HL-60 (cell line): ENCODE measurements at regions not wholly inside any gene's neighbourhood (a gene's known extent, or its start where the extent isn't known, plus 50 kb on each side); places are given as distances from the start of the nearest gene placed in this dataset.

Experiments used
- GABPA ChIP-seq: IDR thresholded peaks from 2 replicates; pipeline ENCODE4 v1.6.1; 2012; ENCODE audit warnings: low read depth
- POLR2AphosphoS5 ChIP-seq: IDR thresholded peaks from 2 replicates; pipeline ENCODE4 v1.6.1; 2012; ENCODE audit warnings: low read depth
- SPI1 ChIP-seq: IDR thresholded peaks from 2 replicates; pipeline ENCODE4 v1.6.1; 2012; ENCODE audit warnings: low read depth, mild to moderate bottlenecking, borderline replicate concordance
- TF ChIP-seq, protein P1 (sequence below): IDR thresholded peaks from one replicate; pipeline ENCODE4 v1.5.1; 2011; ENCODE audit warnings: low read length, control low read depth, inconsistent platforms; ENCODE audit not compliant: insufficient read depth
- TF ChIP-seq, protein P2 (sequence below): IDR thresholded peaks from 2 replicates; pipeline ENCODE4 v1.6.1; 2012; ENCODE audit warnings: low read depth; ENCODE audit not compliant: insufficient replicate concordance

DNA sequence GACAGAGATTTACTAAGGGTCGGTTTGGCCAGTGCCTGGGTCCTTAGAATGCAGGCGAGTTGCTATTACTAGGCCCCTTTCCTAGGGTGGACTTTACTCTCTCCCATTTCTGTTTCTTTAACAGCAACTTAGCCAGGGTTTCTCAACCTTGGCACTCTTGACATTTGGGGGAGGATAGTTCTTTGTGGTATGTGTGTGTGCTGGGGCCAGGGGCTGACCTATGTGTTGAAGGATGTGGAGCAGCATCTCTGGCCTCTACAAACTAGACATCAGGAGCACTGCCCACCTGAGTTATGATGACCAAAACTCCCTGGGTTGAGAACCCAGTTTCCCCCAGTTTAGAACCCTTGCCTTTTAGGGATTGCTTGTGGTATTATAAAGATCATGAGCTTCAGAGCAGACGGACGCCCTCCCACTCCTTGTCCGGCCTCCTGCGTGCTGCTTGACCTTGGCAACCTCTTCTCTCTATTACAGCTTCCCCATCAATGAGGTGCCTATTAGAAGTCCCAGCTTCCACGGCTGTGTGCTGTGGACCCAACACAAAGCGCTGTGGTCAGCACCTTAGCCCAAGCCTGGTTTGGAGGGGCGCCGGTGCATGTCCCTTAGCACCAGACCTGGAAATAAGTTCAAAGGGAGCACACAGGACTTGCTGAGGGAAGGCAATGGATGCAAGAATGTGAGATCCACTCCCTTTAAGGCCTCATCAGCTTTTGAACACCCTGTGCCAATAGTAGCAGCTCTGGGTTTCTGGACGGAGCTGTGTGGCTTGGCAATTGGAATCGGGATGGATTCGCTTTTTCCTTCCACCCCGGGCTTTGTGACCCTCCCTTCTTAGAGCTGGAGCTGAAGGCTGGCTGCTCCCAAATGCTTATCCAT is 239.2 kb upstream of the MAF start:
- TF ChIP-seq, protein P1, sequence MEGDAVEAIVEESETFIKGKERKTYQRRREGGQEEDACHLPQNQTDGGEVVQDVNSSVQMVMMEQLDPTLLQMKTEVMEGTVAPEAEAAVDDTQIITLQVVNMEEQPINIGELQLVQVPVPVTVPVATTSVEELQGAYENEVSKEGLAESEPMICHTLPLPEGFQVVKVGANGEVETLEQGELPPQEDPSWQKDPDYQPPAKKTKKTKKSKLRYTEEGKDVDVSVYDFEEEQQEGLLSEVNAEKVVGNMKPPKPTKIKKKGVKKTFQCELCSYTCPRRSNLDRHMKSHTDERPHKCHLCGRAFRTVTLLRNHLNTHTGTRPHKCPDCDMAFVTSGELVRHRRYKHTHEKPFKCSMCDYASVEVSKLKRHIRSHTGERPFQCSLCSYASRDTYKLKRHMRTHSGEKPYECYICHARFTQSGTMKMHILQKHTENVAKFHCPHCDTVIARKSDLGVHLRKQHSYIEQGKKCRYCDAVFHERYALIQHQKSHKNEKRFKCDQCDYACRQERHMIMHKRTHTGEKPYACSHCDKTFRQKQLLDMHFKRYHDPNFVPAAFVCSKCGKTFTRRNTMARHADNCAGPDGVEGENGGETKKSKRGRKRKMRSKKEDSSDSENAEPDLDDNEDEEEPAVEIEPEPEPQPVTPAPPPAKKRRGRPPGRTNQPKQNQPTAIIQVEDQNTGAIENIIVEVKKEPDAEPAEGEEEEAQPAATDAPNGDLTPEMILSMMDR, result no peak
- no peak for TF ChIP-seq GABPA
- TF ChIP-seq, protein P2, sequence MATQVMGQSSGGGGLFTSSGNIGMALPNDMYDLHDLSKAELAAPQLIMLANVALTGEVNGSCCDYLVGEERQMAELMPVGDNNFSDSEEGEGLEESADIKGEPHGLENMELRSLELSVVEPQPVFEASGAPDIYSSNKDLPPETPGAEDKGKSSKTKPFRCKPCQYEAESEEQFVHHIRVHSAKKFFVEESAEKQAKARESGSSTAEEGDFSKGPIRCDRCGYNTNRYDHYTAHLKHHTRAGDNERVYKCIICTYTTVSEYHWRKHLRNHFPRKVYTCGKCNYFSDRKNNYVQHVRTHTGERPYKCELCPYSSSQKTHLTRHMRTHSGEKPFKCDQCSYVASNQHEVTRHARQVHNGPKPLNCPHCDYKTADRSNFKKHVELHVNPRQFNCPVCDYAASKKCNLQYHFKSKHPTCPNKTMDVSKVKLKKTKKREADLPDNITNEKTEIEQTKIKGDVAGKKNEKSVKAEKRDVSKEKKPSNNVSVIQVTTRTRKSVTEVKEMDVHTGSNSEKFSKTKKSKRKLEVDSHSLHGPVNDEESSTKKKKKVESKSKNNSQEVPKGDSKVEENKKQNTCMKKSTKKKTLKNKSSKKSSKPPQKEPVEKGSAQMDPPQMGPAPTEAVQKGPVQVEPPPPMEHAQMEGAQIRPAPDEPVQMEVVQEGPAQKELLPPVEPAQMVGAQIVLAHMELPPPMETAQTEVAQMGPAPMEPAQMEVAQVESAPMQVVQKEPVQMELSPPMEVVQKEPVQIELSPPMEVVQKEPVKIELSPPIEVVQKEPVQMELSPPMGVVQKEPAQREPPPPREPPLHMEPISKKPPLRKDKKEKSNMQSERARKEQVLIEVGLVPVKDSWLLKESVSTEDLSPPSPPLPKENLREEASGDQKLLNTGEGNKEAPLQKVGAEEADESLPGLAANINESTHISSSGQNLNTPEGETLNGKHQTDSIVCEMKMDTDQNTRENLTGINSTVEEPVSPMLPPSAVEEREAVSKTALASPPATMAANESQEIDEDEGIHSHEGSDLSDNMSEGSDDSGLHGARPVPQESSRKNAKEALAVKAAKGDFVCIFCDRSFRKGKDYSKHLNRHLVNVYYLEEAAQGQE, result no peak
- TF ChIP-seq POLR2AphosphoS5, result no peak
- TF ChIP-seq SPI1, result no peak
